Tibial nerve (tissue), 4 donors: ENCODE measurements at regions not wholly inside any gene's neighbourhood (a gene's known extent, or its start where the extent isn't known, plus 50 kb on each side); places are given as distances from the start of the nearest gene placed in this dataset.

Source experiments
- EP300 ChIP-seq, 2 donors: sonication (generic); formaldehyde crosslinking; IDR thresholded peaks; one replicate each; pipeline ENCODE4 v1.6.1; 2017; ENCODE audit warnings: antibody characterized with exemption in 2 of 2, mild to moderate bottlenecking in 1 of 2
- POLR2A ChIP-seq, 2 donors: fragments of 450-650 bp; IDR thresholded peaks; one replicate each; pipeline ENCODE4 v1.6.1; 2017; ENCODE audit warnings: antibody characterized with exemption in 2 of 2, mild to moderate bottlenecking in 2 of 2, moderate library complexity in 2 of 2
- TF ChIP-seq, protein P1 (sequence below), 5 experiments: fragments of 200-600 bp in 3 of 5; fragments of 450-650 bp in 2 of 5; sonication (generic) in 3 of 5; IDR thresholded peaks; one replicate each; pipeline ENCODE4 v1.5.1; 2016 to 2019; ENCODE audit warnings: antibody characterized with exemption in 5 of 5, mild to moderate bottlenecking in 3 of 5, moderate library complexity in 2 of 5

GRCh38 chr1:82160036-82160435 is 359.3 kb downstream of the ADGRL2 start:
- TF ChIP-seq, protein P1, sequence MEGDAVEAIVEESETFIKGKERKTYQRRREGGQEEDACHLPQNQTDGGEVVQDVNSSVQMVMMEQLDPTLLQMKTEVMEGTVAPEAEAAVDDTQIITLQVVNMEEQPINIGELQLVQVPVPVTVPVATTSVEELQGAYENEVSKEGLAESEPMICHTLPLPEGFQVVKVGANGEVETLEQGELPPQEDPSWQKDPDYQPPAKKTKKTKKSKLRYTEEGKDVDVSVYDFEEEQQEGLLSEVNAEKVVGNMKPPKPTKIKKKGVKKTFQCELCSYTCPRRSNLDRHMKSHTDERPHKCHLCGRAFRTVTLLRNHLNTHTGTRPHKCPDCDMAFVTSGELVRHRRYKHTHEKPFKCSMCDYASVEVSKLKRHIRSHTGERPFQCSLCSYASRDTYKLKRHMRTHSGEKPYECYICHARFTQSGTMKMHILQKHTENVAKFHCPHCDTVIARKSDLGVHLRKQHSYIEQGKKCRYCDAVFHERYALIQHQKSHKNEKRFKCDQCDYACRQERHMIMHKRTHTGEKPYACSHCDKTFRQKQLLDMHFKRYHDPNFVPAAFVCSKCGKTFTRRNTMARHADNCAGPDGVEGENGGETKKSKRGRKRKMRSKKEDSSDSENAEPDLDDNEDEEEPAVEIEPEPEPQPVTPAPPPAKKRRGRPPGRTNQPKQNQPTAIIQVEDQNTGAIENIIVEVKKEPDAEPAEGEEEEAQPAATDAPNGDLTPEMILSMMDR (IDR thresholded peaks at IDR 0.05): no peak
- no peak for TF ChIP-seq POLR2A (IDR thresholded peaks at IDR 0.05)
- no peak for TF ChIP-seq EP300 (IDR thresholded peaks at IDR 0.05)
